ENCODE measurements at regions not wholly inside any gene's neighbourhood (a gene's known extent, or its start where the extent isn't known, plus 50 kb on each side); places are given as distances from the start of the nearest gene placed in this dataset.

DNA sequence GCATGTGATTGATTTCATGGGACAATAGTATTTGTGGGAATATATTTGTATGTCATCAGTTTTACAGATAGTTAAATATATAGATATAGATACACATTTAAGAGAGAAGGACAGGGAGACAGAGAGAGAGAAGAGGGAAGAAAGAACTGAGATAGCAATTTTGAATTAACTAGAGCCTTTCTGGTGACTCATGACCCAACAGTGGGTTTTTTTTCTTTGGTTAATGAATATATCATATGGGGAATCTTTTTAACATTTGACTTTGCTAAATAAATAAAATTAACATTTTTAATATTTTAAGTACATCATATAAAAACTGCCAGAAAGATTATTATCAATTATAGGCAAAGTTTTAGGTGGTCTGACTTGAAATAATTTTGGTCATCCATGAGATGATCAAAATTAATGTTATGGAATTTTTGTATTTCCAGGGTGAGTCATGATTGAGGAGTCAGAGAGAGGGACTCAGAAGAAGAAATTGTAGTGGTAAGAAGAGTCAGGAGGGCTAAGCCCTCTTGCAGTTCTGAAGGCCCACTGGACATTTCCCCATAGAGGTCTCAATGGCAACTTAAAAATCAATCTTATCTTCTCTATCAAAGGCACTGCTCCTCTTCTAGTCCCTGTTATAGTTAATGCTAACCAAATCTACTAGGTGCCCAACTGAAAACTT lies 508.1 kb upstream of the MAP3K7 start:
- ATAC-seq (no peak), FAIRE-seq (no peak), DNase-seq (ENCODE audit: low read depth in 1 of 2, low spot score in 1 of 2) (no peak)
- no peak overlapping the region for H3K4me2 ChIP-seq
- POLR2A ChIA-PET: no interaction called here
- CTCF ChIA-PET: interaction anchor here (2.2 kb wide), 1 partner anchor 14 kb away, joined by 6 read pairs; no protein-coding TSS in a partner anchor
- no peaks in the 10 kb centered on the region for H3K9me3 ChIP-seq
- no peak overlapping the region for H3K4me3 ChIP-seq
- no peak overlapping the region for H3K27ac ChIP-seq
- no peak for TF ChIP-seq BHLHE40 (IDR thresholded peaks at IDR 0.05; ENCODE audit: low read depth, low read length)
- no peak for TF ChIP-seq KDM1A (IDR thresholded peaks at IDR 0.05; ENCODE audit: low read depth)
- no peak for TF ChIP-seq RAD21 (conservative IDR thresholded peaks at IDR 0.05 in 1 of 2, IDR thresholded peaks at IDR 0.05 in 1 of 2)
- no peak for TF ChIP-seq GATA3 (IDR thresholded peaks at IDR 0.05; ENCODE audit: borderline replicate concordance)
- TF ChIP-seq HEYL (CRISPR knock-in tag; IDR thresholded peaks at IDR 0.05): no peak
- no peak for TF ChIP-seq SMC3 (IDR thresholded peaks at IDR 0.05)
- TF ChIP-seq, protein P1, sequence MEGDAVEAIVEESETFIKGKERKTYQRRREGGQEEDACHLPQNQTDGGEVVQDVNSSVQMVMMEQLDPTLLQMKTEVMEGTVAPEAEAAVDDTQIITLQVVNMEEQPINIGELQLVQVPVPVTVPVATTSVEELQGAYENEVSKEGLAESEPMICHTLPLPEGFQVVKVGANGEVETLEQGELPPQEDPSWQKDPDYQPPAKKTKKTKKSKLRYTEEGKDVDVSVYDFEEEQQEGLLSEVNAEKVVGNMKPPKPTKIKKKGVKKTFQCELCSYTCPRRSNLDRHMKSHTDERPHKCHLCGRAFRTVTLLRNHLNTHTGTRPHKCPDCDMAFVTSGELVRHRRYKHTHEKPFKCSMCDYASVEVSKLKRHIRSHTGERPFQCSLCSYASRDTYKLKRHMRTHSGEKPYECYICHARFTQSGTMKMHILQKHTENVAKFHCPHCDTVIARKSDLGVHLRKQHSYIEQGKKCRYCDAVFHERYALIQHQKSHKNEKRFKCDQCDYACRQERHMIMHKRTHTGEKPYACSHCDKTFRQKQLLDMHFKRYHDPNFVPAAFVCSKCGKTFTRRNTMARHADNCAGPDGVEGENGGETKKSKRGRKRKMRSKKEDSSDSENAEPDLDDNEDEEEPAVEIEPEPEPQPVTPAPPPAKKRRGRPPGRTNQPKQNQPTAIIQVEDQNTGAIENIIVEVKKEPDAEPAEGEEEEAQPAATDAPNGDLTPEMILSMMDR (IDR thresholded peaks at IDR 0.05): no peak
- TF ChIP-seq EHF (CRISPR knock-in tag; IDR thresholded peaks at IDR 0.05): no peak
- H3K4me1 ChIP-seq: no peaks in the 10 kb centered on the region

DNA sequence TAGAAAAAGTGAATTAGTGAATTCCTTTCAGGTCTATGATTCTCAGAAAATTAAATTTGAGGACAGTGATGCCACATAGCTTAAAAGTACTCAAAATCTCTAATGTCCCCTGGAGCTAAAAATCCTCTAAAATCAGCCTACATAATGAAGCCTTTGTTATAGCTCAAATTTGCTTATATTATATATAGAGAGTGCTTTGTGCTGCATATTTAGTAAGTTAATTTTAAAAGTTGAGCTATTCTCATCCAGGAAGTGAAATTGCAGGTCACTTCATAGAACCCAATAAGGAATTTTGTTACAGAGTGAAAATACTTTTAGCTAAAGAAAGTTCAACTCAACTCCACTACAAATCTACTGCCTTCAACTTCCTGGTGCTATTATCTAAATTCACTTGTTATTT lies 507.5 kb upstream of the MAP3K7 start:
- no peaks in the 10 kb centered on the region for H3K9me3 ChIP-seq
- no peak overlapping the region for H3K4me3 ChIP-seq
- no peak for ATAC-seq
- no peak for FAIRE-seq
- ChIA-PET CTCF (interaction anchor here (0.6 kb wide), 1 partner anchor 95 kb away, joined by 3 read pairs; no protein-coding TSS in a partner anchor), POLR2A (no interaction called here)
- H3K27ac ChIP-seq: no peak overlapping the region
- no peak overlapping the region for H3K4me2 ChIP-seq
- H3K4me1 ChIP-seq: no peaks in the 10 kb centered on the region
- TF ChIP-seq RARB (CRISPR knock-in tag; IDR thresholded peaks at IDR 0.05): no peak
- TF ChIP-seq, protein P2, sequence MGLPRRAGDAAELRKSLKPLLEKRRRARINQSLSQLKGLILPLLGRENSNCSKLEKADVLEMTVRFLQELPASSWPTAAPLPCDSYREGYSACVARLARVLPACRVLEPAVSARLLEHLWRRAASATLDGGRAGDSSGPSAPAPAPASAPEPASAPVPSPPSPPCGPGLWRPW (IDR thresholded peaks at IDR 0.05): no peak
- no peak for TF ChIP-seq CHD4 (IDR thresholded peaks at IDR 0.05; ENCODE audit: borderline replicate concordance)
- TF ChIP-seq KDM5A (IDR thresholded peaks at IDR 0.05): no peak
- no peak for TF ChIP-seq RNF2 (IDR thresholded peaks at IDR 0.05; ENCODE audit: borderline replicate concordance, low read depth)
- TF ChIP-seq ZSCAN20 (CRISPR knock-in tag; IDR thresholded peaks at IDR 0.05): no peak
- TF ChIP-seq FOSB (CRISPR knock-in tag; IDR thresholded peaks at IDR 0.05): no peak
- TF ChIP-seq, protein P3, sequence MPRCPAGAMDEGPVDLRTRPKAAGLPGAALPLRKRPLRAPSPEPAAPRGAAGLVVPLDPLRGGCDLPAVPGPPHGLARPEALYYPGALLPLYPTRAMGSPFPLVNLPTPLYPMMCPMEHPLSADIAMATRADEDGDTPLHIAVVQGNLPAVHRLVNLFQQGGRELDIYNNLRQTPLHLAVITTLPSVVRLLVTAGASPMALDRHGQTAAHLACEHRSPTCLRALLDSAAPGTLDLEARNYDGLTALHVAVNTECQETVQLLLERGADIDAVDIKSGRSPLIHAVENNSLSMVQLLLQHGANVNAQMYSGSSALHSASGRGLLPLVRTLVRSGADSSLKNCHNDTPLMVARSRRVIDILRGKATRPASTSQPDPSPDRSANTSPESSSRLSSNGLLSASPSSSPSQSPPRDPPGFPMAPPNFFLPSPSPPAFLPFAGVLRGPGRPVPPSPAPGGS (IDR thresholded peaks at IDR 0.05): no peak
- TF ChIP-seq JUNB (IDR thresholded peaks at IDR 0.05): no peak
- no peak for TF ChIP-seq CBX8 (IDR thresholded peaks at IDR 0.05)
- no peak for TF ChIP-seq POLR2AphosphoS2 (conservative IDR thresholded peaks at IDR 0.05; ENCODE audit: low read length)
- TF ChIP-seq, protein P4, sequence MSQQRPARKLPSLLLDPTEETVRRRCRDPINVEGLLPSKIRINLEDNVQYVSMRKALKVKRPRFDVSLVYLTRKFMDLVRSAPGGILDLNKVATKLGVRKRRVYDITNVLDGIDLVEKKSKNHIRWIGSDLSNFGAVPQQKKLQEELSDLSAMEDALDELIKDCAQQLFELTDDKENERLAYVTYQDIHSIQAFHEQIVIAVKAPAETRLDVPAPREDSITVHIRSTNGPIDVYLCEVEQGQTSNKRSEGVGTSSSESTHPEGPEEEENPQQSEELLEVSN (IDR thresholded peaks at IDR 0.05; ENCODE audit: borderline replicate concordance, low read depth): no peak
- no peak for TF ChIP-seq MAFK (IDR thresholded peaks at IDR 0.05; ENCODE audit: partially characterized antibody)
- no peak for TF ChIP-seq MYC (IDR thresholded peaks at IDR 0.05; ENCODE audit: borderline replicate concordance, low read length)
- TF ChIP-seq, protein P5, sequence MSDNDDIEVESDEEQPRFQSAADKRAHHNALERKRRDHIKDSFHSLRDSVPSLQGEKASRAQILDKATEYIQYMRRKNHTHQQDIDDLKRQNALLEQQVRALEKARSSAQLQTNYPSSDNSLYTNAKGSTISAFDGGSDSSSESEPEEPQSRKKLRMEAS (IDR thresholded peaks at IDR 0.05): no peak
- no peak for TF ChIP-seq RCOR1 (IDR thresholded peaks at IDR 0.05; ENCODE audit: low read depth, low read length)
- no peak for TF ChIP-seq CHD2 (IDR thresholded peaks at IDR 0.05; ENCODE audit: low read length, partially characterized antibody)
- TF ChIP-seq TP53 (CRISPR knock-in tag; IDR thresholded peaks at IDR 0.05): no peak
- no peak for DNase-seq (ENCODE audit: low read depth in 1 of 2, low spot score in 1 of 2)
